Esophagus muscularis mucosa (tissue), 4 donors: ENCODE measurements at regions not wholly inside any gene's neighbourhood (a gene's known extent, or its start where the extent isn't known, plus 50 kb on each side); places are given as distances from the start of the nearest gene placed in this dataset.

Experiments
- EP300 ChIP-seq: sonication (generic); formaldehyde crosslinking; IDR thresholded peaks from one replicate; pipeline ENCODE4 v1.6.1; 2017; ENCODE audit warnings: antibody characterized with exemption
- POLR2A ChIP-seq: fragments of 450-650 bp; IDR thresholded peaks from one replicate; pipeline ENCODE4 v1.6.1; 2017; ENCODE audit warnings: antibody characterized with exemption, moderate library complexity, mild to moderate bottlenecking, low read depth
- POLR2AphosphoS5 ChIP-seq, 2 donors: sonication (generic); formaldehyde crosslinking; IDR thresholded peaks; one replicate each; pipeline ENCODE4 v1.6.1; 2017; ENCODE audit warnings: antibody characterized with exemption in 2 of 2
- TF ChIP-seq, protein P1 (sequence below), 3 experiments: fragments of 200-600 bp in 2 of 3; fragments of 450-650 bp in 1 of 3; sonication (generic) in 2 of 3; IDR thresholded peaks; one replicate each; pipeline ENCODE4 v1.5.1; 2017 to 2019; ENCODE audit warnings: antibody characterized with exemption in 3 of 3, mild to moderate bottlenecking in 2 of 3, moderate library complexity in 1 of 3

- TF ChIP-seq EP300 = no peak
- TF ChIP-seq, protein P1, sequence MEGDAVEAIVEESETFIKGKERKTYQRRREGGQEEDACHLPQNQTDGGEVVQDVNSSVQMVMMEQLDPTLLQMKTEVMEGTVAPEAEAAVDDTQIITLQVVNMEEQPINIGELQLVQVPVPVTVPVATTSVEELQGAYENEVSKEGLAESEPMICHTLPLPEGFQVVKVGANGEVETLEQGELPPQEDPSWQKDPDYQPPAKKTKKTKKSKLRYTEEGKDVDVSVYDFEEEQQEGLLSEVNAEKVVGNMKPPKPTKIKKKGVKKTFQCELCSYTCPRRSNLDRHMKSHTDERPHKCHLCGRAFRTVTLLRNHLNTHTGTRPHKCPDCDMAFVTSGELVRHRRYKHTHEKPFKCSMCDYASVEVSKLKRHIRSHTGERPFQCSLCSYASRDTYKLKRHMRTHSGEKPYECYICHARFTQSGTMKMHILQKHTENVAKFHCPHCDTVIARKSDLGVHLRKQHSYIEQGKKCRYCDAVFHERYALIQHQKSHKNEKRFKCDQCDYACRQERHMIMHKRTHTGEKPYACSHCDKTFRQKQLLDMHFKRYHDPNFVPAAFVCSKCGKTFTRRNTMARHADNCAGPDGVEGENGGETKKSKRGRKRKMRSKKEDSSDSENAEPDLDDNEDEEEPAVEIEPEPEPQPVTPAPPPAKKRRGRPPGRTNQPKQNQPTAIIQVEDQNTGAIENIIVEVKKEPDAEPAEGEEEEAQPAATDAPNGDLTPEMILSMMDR (IDR thresholded peaks at IDR 0.05) = no peak
- TF ChIP-seq POLR2AphosphoS5 (IDR thresholded peaks at IDR 0.05) = no peak
- TF ChIP-seq POLR2A = no peak
Observed at GRCh38 chr3:144523396-144523795, 551.8 kb downstream of the DIPK2A start.
